ENCODE measurements at regions not wholly inside any gene's neighbourhood (a gene's known extent, or its start where the extent isn't known, plus 50 kb on each side); places are given as distances from the start of the nearest gene placed in this dataset.

GRCh38 chr3:117540597-117540996, 831.0 kb downstream of the TUSC7 start:
- Mint-ChIP-seq H3K27me3 (ENCODE audit: low read depth, unreplicated experiment) (no peaks in the 10 kb centered on the region), H3K9me3 (ENCODE audit: unreplicated experiment) (peaks cover 2% of the 10 kb centered on the region)
- peak; percentile 27 for DNase-seq (ENCODE audit: low read depth)

GRCh38 chr3:117541721-117542120, 832.1 kb downstream of the TUSC7 start:
- H3K4me1 ChIP-seq (ENCODE audit: insufficient read depth, low read length) = no peaks in the 10 kb centered on the region
- H3K79me2 ChIP-seq (ENCODE audit: insufficient read depth, low read length) = no peaks in the 10 kb centered on the region
- DNase-seq (ENCODE audit: low read depth) (no peak), FAIRE-seq (no peak)
- H3K4me3 ChIP-seq (ENCODE audit: insufficient read depth, low read depth, low read length) = no peak overlapping the region
- TF ChIP-seq EZH2 (IDR thresholded peaks at IDR 0.05; ENCODE audit: insufficient read depth, low read length) (no peak), CTCF (IDR thresholded peaks at IDR 0.05; ENCODE audit: insufficient read depth, low read depth, low read length) (no peak)
- no peak overlapping the region for H2AFZ ChIP-seq (ENCODE audit: low read depth, low read length)
- no peaks in the 10 kb centered on the region for H3K27me3 ChIP-seq (ENCODE audit: insufficient read depth, low read length)
- Mint-ChIP-seq H3K36me3 (ENCODE audit: low read depth, unreplicated experiment) (no peaks in the 10 kb centered on the region), H3K27me3 (ENCODE audit: low read depth, unreplicated experiment) (no peaks in the 10 kb centered on the region), H3K4me1 (ENCODE audit: low read depth, unreplicated experiment) (peaks cover 6% of the 10 kb centered on the region), H3K27ac (ENCODE audit: unreplicated experiment) (no peak overlapping the region), H3K9me3 (ENCODE audit: unreplicated experiment) (no peaks in the 10 kb centered on the region), H3K4me3 (ENCODE audit: unreplicated experiment) (no peak overlapping the region)
- no peak overlapping the region for H3K9ac ChIP-seq (ENCODE audit: low read length)
- H3K36me3 ChIP-seq (ENCODE audit: insufficient read depth, low read length) = no peaks in the 10 kb centered on the region
- no peak overlapping the region for H3K4me2 ChIP-seq (ENCODE audit: low read length)
- no peaks in the 10 kb centered on the region for H3K9me3 ChIP-seq (ENCODE audit: insufficient read depth, low read depth, low read length)
- H4K20me1 ChIP-seq (ENCODE audit: insufficient read depth, low read length) = no peaks in the 10 kb centered on the region
- H3K27ac ChIP-seq (ENCODE audit: low read depth, low read length) = no peak overlapping the region

More at GRCh38 chr3:117540597-117540996, 831.0 kb downstream of the TUSC7 start:
- H3K4me1 Mint-ChIP-seq (ENCODE audit: low read depth, unreplicated experiment) = peaks cover 4% of the 10 kb centered on the region
- no peak overlapping the region for H3K4me3 Mint-ChIP-seq (ENCODE audit: unreplicated experiment)
- FAIRE-seq = no peak
- Histone ChIP-seq H3K36me3 (ENCODE audit: insufficient read depth, low read length) (no peaks in the 10 kb centered on the region), H3K4me2 (ENCODE audit: low read length) (no peak overlapping the region), H2AFZ (ENCODE audit: low read depth, low read length) (no peak overlapping the region), H4K20me1 (ENCODE audit: insufficient read depth, low read length) (no peaks in the 10 kb centered on the region), H3K4me3 (ENCODE audit: insufficient read depth, low read depth, low read length) (no peak overlapping the region), H3K4me1 (ENCODE audit: insufficient read depth, low read length) (no peaks in the 10 kb centered on the region), H3K9me3 (ENCODE audit: insufficient read depth, low read depth, low read length) (no peaks in the 10 kb centered on the region), H3K79me2 (ENCODE audit: insufficient read depth, low read length) (no peaks in the 10 kb centered on the region), H3K27ac (ENCODE audit: low read depth, low read length) (no peak overlapping the region), H3K27me3 (ENCODE audit: insufficient read depth, low read length) (no peaks in the 10 kb centered on the region), H3K9ac (ENCODE audit: low read length) (no peak overlapping the region)
- TF ChIP-seq EZH2 (IDR thresholded peaks at IDR 0.05; ENCODE audit: insufficient read depth, low read length) (no peak), CTCF (IDR thresholded peaks at IDR 0.05; ENCODE audit: insufficient read depth, low read depth, low read length) (no peak)
- no peaks in the 10 kb centered on the region for H3K36me3 Mint-ChIP-seq (ENCODE audit: low read depth, unreplicated experiment)
- H3K27ac Mint-ChIP-seq (ENCODE audit: unreplicated experiment) = no peak overlapping the region

DNA sequence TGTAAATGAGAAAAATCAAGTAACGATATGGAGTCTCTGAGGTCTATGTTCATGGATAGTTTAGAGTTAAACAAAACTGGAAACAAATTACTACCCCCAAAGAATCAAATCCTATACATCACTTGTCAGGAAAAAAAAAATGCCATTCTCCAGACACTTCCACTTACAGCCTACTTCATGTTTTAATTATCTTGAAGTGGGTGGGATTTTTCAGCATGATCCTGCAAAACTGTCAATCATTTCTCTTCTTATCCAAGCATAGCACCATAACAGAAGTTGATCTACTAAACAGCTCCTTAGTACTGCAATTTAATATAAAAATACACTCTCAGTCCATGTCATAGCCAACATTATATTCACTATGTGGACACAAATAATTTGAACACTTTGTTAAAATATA, 833.9 kb downstream of the TUSC7 start:
- H3K4me1 Mint-ChIP-seq (ENCODE audit: low read depth, unreplicated experiment) = peaks cover 18% of the 10 kb centered on the region
- H3K9me3 Mint-ChIP-seq (ENCODE audit: unreplicated experiment) = no peaks in the 10 kb centered on the region
- H3K27ac ChIP-seq (ENCODE audit: low read depth, low read length) = no peak overlapping the region
- no peak overlapping the region for H3K27ac Mint-ChIP-seq (ENCODE audit: unreplicated experiment)
- H3K4me1 ChIP-seq (ENCODE audit: insufficient read depth, low read length) = peaks cover 4% of the 10 kb centered on the region
- H3K4me2 ChIP-seq (ENCODE audit: low read length) = no peak overlapping the region
- no peak overlapping the region for H3K4me3 Mint-ChIP-seq (ENCODE audit: unreplicated experiment)
- H3K27me3 Mint-ChIP-seq (ENCODE audit: low read depth, unreplicated experiment) = no peaks in the 10 kb centered on the region
- no peak overlapping the region for H3K9ac ChIP-seq (ENCODE audit: low read length)
- TF ChIP-seq EZH2 (IDR thresholded peaks at IDR 0.05; ENCODE audit: insufficient read depth, low read length) (no peak), CTCF (IDR thresholded peaks at IDR 0.05; ENCODE audit: insufficient read depth, low read depth, low read length) (no peak)
- H2AFZ ChIP-seq (ENCODE audit: low read depth, low read length) = no peak overlapping the region
- FAIRE-seq = no peak
- H4K20me1 ChIP-seq (ENCODE audit: insufficient read depth, low read length) = no peaks in the 10 kb centered on the region
- DNase-seq (ENCODE audit: low read depth) = no peak
- no peaks in the 10 kb centered on the region for H3K27me3 ChIP-seq (ENCODE audit: insufficient read depth, low read length)
- no peaks in the 10 kb centered on the region for H3K79me2 ChIP-seq (ENCODE audit: insufficient read depth, low read length)
- H3K36me3 Mint-ChIP-seq (ENCODE audit: low read depth, unreplicated experiment) = no peaks in the 10 kb centered on the region
- H3K9me3 ChIP-seq (ENCODE audit: insufficient read depth, low read depth, low read length) = no peaks in the 10 kb centered on the region
- no peaks in the 10 kb centered on the region for H3K36me3 ChIP-seq (ENCODE audit: insufficient read depth, low read length)
- no peak overlapping the region for H3K4me3 ChIP-seq (ENCODE audit: insufficient read depth, low read depth, low read length)

Measured in astrocyte (in vitro differentiated cells and primary cell).